ENCODE measurements at regions not wholly inside any gene's neighbourhood (a gene's known extent, or its start where the extent isn't known, plus 50 kb on each side); places are given as distances from the start of the nearest gene placed in this dataset.

- in situ Hi-C loops (cut with MboI) (no loop called here), intact Hi-C loops (cut with micrococcal nuclease; ENCODE audit: unreplicated experiment) (no loop called here)
- no peak overlapping the region for H3K4me2 ChIP-seq (ENCODE audit: control insufficient read depth, insufficient read depth)
- no peak for DNase-seq (ENCODE audit: low read depth, low spot score)
- H4K20me1 ChIP-seq (ENCODE audit: control insufficient read depth, insufficient read depth): no peaks in the 10 kb centered on the region
- FAIRE-seq: no peak
- no peaks in the 10 kb centered on the region for H3K4me1 ChIP-seq (ENCODE audit: control insufficient read depth, insufficient read depth, low read length)
- H3K79me2 ChIP-seq (ENCODE audit: control insufficient read depth, insufficient read depth, low read length): no peaks in the 10 kb centered on the region
- SMC1A ChIA-PET (ENCODE audit: uncharacterized antibody, unreplicated experiment): interaction anchor here (0.7 to 1.5 kb wide), 2 partner anchors 11 to 25 kb away, joined by 3 read pairs; no protein-coding TSS in a partner anchor
- no peak for TF ChIP-seq GABPA (IDR thresholded peaks at IDR 0.05; ENCODE audit: low read depth)
- peak; percentile 83 for TF ChIP-seq NR2F1 (conservative IDR thresholded peaks at IDR 0.05)
- TF ChIP-seq BHLHE40 (IDR thresholded peaks at IDR 0.05; ENCODE audit: borderline replicate concordance in 1 of 2, low read depth in 2 of 2, low read length in 1 of 2): no peak; a peak in 1 of 4 replicates
- 0 out of 2 replicates have a peak, but pooled peaks have one; percentile 15 for TF ChIP-seq NR2C1 (IDR thresholded peaks at IDR 0.05)
- POLR2A ChIA-PET: interaction anchor here (1.2 kb wide), 1 partner anchor 27 kb away, joined by 3 read pairs; no protein-coding TSS in a partner anchor
- RAD21 ChIA-PET (ENCODE audit: unreplicated experiment): no interaction called here
- BruUV-seq (replicated peaks): no TSS peak
- H3K36me3 ChIP-seq (ENCODE audit: control insufficient read depth in 2 of 2, insufficient read depth in 2 of 2, low read length in 1 of 2): no peaks in the 10 kb centered on the region
- CTCF ChIA-PET: no interaction called here
- WGBS (ENCODE audit: insufficient coverage, insufficient replicate concordance, low lambda C conversion rate, missing lambda C conversion rate): 32% methylated on average over 4 of the region's 4 CpGs
- ATAC-seq: peak; percentile 54
- H3K9me3 ChIP-seq (replicated peaks; ENCODE audit: control insufficient read depth, insufficient read depth, low read length): no peaks in the 10 kb centered on the region
- no peak overlapping the region for H3K9ac ChIP-seq (ENCODE audit: control insufficient read depth, insufficient read depth, low read length)
- H3K27ac ChIP-seq (ENCODE audit: control insufficient read depth, insufficient read depth): no peak overlapping the region
- no peaks in the 10 kb centered on the region for H3K27me3 ChIP-seq (replicated peaks in 1 of 2; ENCODE audit: control insufficient read depth in 2 of 2, insufficient read depth in 2 of 2, low read length in 1 of 2)
- no peak overlapping the region for H3K4me3 ChIP-seq
- no peak overlapping the region for H2AFZ ChIP-seq (ENCODE audit: control insufficient read depth, low read depth, low read length)
These were observed 169.8 kb downstream of the SPRY2 start for GRCh38 chr13:80171096-80171495.

GRCh38 chr13:80168089-80168850 lies 172.7 kb downstream of the SPRY2 start:
- ATAC-seq (peak; percentile 19), DNase-seq (ENCODE audit: low read depth, low spot score) (no peak), FAIRE-seq (no peak)
- Histone ChIP-seq H3K36me3 (ENCODE audit: control insufficient read depth in 2 of 2, insufficient read depth in 2 of 2, low read length in 1 of 2) (no peaks in the 10 kb centered on the region), H3K4me2 (ENCODE audit: control insufficient read depth, insufficient read depth) (no peak overlapping the region), H3K9ac (ENCODE audit: control insufficient read depth, insufficient read depth, low read length) (no peak overlapping the region), H3K27me3 (replicated peaks in 1 of 2; ENCODE audit: control insufficient read depth in 2 of 2, insufficient read depth in 2 of 2, low read length in 1 of 2) (no peaks in the 10 kb centered on the region), H3K4me1 (ENCODE audit: control insufficient read depth, insufficient read depth, low read length) (no peaks in the 10 kb centered on the region), H3K79me2 (ENCODE audit: control insufficient read depth, insufficient read depth, low read length) (no peaks in the 10 kb centered on the region), H3K9me3 (replicated peaks; ENCODE audit: control insufficient read depth, insufficient read depth, low read length) (no peaks in the 10 kb centered on the region), H3K4me3 (no peak overlapping the region), H4K20me1 (ENCODE audit: control insufficient read depth, insufficient read depth) (no peaks in the 10 kb centered on the region), H2AFZ (ENCODE audit: control insufficient read depth, low read depth, low read length) (no peak overlapping the region), H3K27ac (ENCODE audit: control insufficient read depth, insufficient read depth) (no peak overlapping the region)
- intact Hi-C loops (cut with micrococcal nuclease; ENCODE audit: unreplicated experiment) (no loop called here), in situ Hi-C loops (cut with MboI) (no loop called here)
- BruUV-seq (replicated peaks): no TSS peak
- 12% methylated on average over 3 of the region's 3 CpGs for WGBS (ENCODE audit: insufficient coverage, insufficient replicate concordance, low lambda C conversion rate, missing lambda C conversion rate)
- RAD21 ChIA-PET (ENCODE audit: unreplicated experiment): no interaction called here
- TF ChIP-seq ZNF24 (IDR thresholded peaks at IDR 0.05) (peak; percentile 88), ESRRA (IDR thresholded peaks at IDR 0.05; ENCODE audit: low read length) (peak; percentile 36; the same call in 1 of the 2 replicates), KDM1A (IDR thresholded peaks at IDR 0.05; ENCODE audit: borderline replicate concordance) (no peak)
- POLR2A ChIA-PET: no interaction called here
- SMC1A ChIA-PET (ENCODE audit: uncharacterized antibody, unreplicated experiment): interaction anchor here (1.6 to 2.9 kb wide), 2 partner anchors 9 to 119 kb away, joined by 5 to 12 read pairs; no protein-coding TSS in a partner anchor
- CTCF ChIA-PET: interaction anchor here (1.0 kb wide), 2 partner anchors 9 to 44 kb away, joined by 3 to 7 read pairs; no protein-coding TSS in a partner anchor

Measured in GM12878 (cell line).